OCI-LY7 (cell line): ENCODE measurements at regions not wholly inside any gene's neighbourhood (a gene's known extent, or its start where the extent isn't known, plus 50 kb on each side); places are given as distances from the start of the nearest gene placed in this dataset.

ENCODE experiments used
- BruUV-seq: library from RNA; stranded (reverse); fragments of 400-500 nt; replicated peaks from 2 replicates; lab custom pipeline; 2021; lab: Mats Ljungman, UMichigan
- CTCF ChIA-PET: fragments of 300-600 bp; sonication (Branson Sonifier 250); formaldehyde crosslinking; loops from one replicate; lab custom pipeline; 2022; ENCODE audit warnings: antibody characterized with exemption; ENCODE audit not compliant: unreplicated experiment; lab: Charles Lee
- POLR2A ChIA-PET: fragments of 300-600 bp; sonication (Branson Sonifier 250); formaldehyde crosslinking; loops from one replicate; lab custom pipeline; 2022; ENCODE audit warnings: antibody characterized with exemption; lab: Charles Lee
- DNase-seq: peaks from one replicate; pipeline ENCODE4 v3.0.0-alpha.2; 2015; ENCODE audit warnings: low spot score
- H2AFZ ChIP-seq: fragments of 200-600 bp; sonication (generic), shearing (Covaris generic); 2 replicates; pipeline ENCODE4 v1.6.1; 2014; ENCODE audit warnings: mild to moderate bottlenecking, antibody characterized with exemption, low read length, moderate library complexity
- H3K27ac ChIP-seq: fragments of 200-600 bp; sonication (generic); 2 replicates; pipeline ENCODE4 v1.5.1; 2014; ENCODE audit warnings: mixed run types, low read depth, mild to moderate bottlenecking, moderate library complexity, low read length, inconsistent platforms; ENCODE audit not compliant: poor library complexity, severe bottlenecking
- H3K36me3 ChIP-seq: fragments of 200-600 bp; sonication (generic); 2 replicates; pipeline ENCODE4 v1.6.1; 2014; ENCODE audit warnings: mild to moderate bottlenecking, antibody characterized with exemption, low read length, moderate library complexity, mixed read lengths; ENCODE audit not compliant: insufficient read depth
- H3K4me1 ChIP-seq: fragments of 200-600 bp; sonication (generic); 2 replicates; pipeline ENCODE4 v1.5.1; 2014; ENCODE audit warnings: mild to moderate bottlenecking, low read length; ENCODE audit not compliant: insufficient read depth, poor library complexity, severe bottlenecking
- H3K4me2 ChIP-seq: fragments of 200-600 bp; sonication (generic); 2 replicates; pipeline ENCODE4 v1.6.1; 2014; ENCODE audit warnings: mild to moderate bottlenecking, low read length
- H3K4me3 ChIP-seq: fragments of 200-600 bp; sonication (generic); 2 replicates; pipeline ENCODE4 v1.5.1; 2014; ENCODE audit warnings: mild to moderate bottlenecking, low read depth, low read length; ENCODE audit not compliant: poor library complexity, severe bottlenecking
- H3K79me2 ChIP-seq: fragments of 200-600 bp; sonication (generic); 2 replicates; pipeline ENCODE4 v1.6.1; 2016; ENCODE audit warnings: low read depth, mild to moderate bottlenecking, low read length, moderate library complexity, mixed read lengths; ENCODE audit not compliant: insufficient read depth
- H3K9me2 ChIP-seq: fragments of 200-600 bp; sonication (generic); 2 replicates; pipeline ENCODE4 v1.6.1; 2016; ENCODE audit warnings: mild to moderate bottlenecking, low read length, mixed read lengths; ENCODE audit not compliant: insufficient read depth
- H3K9me3 ChIP-seq: fragments of 200-600 bp; sonication (generic); 2 replicates; pipeline ENCODE4 v1.6.1; 2014; ENCODE audit warnings: mild to moderate bottlenecking, mixed run types, low read length, mixed read lengths
- H4K20me1 ChIP-seq: fragments of 200-600 bp; sonication (generic); 2 replicates; pipeline ENCODE4 v1.6.1; 2014; ENCODE audit warnings: mild to moderate bottlenecking, antibody characterized with exemption, low read length, moderate library complexity, mixed read lengths; ENCODE audit not compliant: insufficient read depth
- CTCF ChIP-seq: fragments of 200-600 bp; sonication (generic); conservative IDR thresholded peaks from 2 replicates; pipeline ENCODE4 v1.5.1; 2014; ENCODE audit warnings: mild to moderate bottlenecking, antibody characterized with exemption, low read length, moderate library complexity, mixed read lengths
- EZH2phosphoT487 ChIP-seq: fragments of 200-600 bp; sonication (generic); IDR thresholded peaks from 2 replicates; pipeline ENCODE4 v1.6.1; 2018; ENCODE audit warnings: low read depth, borderline replicate concordance, mild to moderate bottlenecking, mixed run types, antibody characterized with exemption, low read length, moderate library complexity, mixed read lengths
- intact Hi-C: fragments of 100-400 bp; cut with micrococcal nuclease; formaldehyde crosslinking; loops from one replicate; pipeline ENCODE4 v1.10.0; 2022; ENCODE audit not compliant: unreplicated experiment

- TF ChIP-seq CTCF = no peak
- no peak for TF ChIP-seq EZH2phosphoT487
- H3K9me2 ChIP-seq = no peaks in the 10 kb centered on the region
- no peak for DNase-seq
- H4K20me1 ChIP-seq = no peaks in the 10 kb centered on the region
- H3K4me1 ChIP-seq = no peaks in the 10 kb centered on the region
- H3K79me2 ChIP-seq = no peaks in the 10 kb centered on the region
- H3K36me3 ChIP-seq = no peaks in the 10 kb centered on the region
- BruUV-seq = no TSS peak
- POLR2A ChIA-PET = no interaction called here
- no peak overlapping the region for H3K4me2 ChIP-seq
- CTCF ChIA-PET = no interaction called here
- intact Hi-C loops = no loop called here
- H3K27ac ChIP-seq = no peak overlapping the region
- no peak overlapping the region for H2AFZ ChIP-seq
- H3K4me3 ChIP-seq = no peak overlapping the region
- H3K9me3 ChIP-seq = no peaks in the 10 kb centered on the region
These were observed 845.1 kb downstream of the DACH1 start for GRCh38 chr13:71021825-71022422.

GRCh38 chr13:71018995-71019394 lies 848.0 kb downstream of the DACH1 start:
- no peaks in the 10 kb centered on the region for H3K9me3 ChIP-seq
- no peaks in the 10 kb centered on the region for H3K36me3 ChIP-seq
- no peaks in the 10 kb centered on the region for H3K4me1 ChIP-seq
- no peak overlapping the region for H2AFZ ChIP-seq
- no peaks in the 10 kb centered on the region for H3K79me2 ChIP-seq
- H4K20me1 ChIP-seq = no peaks in the 10 kb centered on the region
- H3K27ac ChIP-seq = no peak overlapping the region
- no peak overlapping the region for H3K4me3 ChIP-seq
- ChIA-PET POLR2A (no interaction called here), CTCF (no interaction called here)
- H3K9me2 ChIP-seq = no peaks in the 10 kb centered on the region
- H3K4me2 ChIP-seq = no peak overlapping the region
- intact Hi-C loops = no loop called here
- DNase-seq = no peak
- TF ChIP-seq CTCF (no peak), EZH2phosphoT487 (no peak)
- BruUV-seq = no TSS peak

DNA sequence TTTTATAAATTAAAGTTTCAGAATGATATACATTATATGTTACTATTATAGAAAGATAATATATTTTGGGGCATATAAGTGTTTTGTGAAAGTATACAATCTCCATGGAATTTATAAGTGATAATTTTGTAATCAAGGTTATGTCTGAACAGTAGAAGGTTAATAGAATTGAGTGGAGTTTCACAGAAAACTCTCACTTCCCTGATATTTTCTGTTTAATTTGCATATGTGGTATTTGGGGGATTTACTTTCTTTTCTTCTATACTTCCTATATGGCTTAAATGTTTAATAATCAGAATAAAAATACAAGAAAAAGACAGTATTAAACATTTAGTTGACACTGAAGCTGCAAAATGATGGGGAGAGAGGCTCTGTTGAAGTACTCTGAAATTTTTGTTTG lies 848.5 kb downstream of the DACH1 start:
- H3K9me3 ChIP-seq = no peaks in the 10 kb centered on the region
- no peak overlapping the region for H3K4me3 ChIP-seq
- H3K27ac ChIP-seq = no peak overlapping the region
- no peaks in the 10 kb centered on the region for H3K36me3 ChIP-seq
- ChIA-PET POLR2A (no interaction called here), CTCF (no interaction called here)
- H2AFZ ChIP-seq = no peak overlapping the region
- no TSS peak for BruUV-seq
- no peaks in the 10 kb centered on the region for H3K4me1 ChIP-seq
- no peaks in the 10 kb centered on the region for H4K20me1 ChIP-seq
- intact Hi-C loops = no loop called here
- H3K9me2 ChIP-seq = no peaks in the 10 kb centered on the region
- no peak for DNase-seq
- H3K79me2 ChIP-seq = no peaks in the 10 kb centered on the region
- no peak for TF ChIP-seq CTCF
- no peak for TF ChIP-seq EZH2phosphoT487
- H3K4me2 ChIP-seq = no peak overlapping the region
